Prostate gland (tissue), 2 donors: ENCODE measurements at regions not wholly inside any gene's neighbourhood (a gene's known extent, or its start where the extent isn't known, plus 50 kb on each side); places are given as distances from the start of the nearest gene placed in this dataset.

Experiments used
- POLR2A ChIP-seq: fragments of 450-650 bp; IDR thresholded peaks from one replicate; pipeline ENCODE4 v1.6.1; 2016; ENCODE audit warnings: antibody characterized with exemption, mild to moderate bottlenecking
- TF ChIP-seq, protein P1 (sequence below), 4 experiments: fragments of 200-600 bp in 2 of 4; fragments of 450-650 bp in 2 of 4; sonication (generic) in 2 of 4; IDR thresholded peaks; 1 replicate in 3 of 4; 2 replicates in 1 of 4; pipeline ENCODE4 v1.5.1; 2016 to 2019; ENCODE audit warnings: antibody characterized with exemption in 4 of 4, mild to moderate bottlenecking in 2 of 4, moderate library complexity in 2 of 4

DNA sequence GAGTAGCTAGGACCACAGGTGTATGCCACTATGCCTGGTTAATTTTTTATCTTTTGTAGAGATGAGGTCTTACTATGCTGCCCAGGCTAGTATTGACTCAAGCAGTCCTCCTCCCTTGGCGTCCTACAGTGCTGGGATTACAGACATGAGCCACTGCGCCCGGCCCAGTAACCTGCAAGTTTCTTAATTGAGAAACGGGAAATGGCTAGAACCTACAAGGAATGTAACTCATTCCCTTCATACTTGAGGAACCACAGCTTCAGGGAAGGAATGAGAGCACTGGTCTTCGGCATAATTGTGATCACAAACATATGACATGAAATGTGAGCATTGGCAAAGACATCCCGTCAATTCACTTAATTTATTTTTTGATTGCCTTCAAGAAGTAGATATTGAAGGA, 157.0 kb downstream of the KLF5 start:
- TF ChIP-seq, protein P1, sequence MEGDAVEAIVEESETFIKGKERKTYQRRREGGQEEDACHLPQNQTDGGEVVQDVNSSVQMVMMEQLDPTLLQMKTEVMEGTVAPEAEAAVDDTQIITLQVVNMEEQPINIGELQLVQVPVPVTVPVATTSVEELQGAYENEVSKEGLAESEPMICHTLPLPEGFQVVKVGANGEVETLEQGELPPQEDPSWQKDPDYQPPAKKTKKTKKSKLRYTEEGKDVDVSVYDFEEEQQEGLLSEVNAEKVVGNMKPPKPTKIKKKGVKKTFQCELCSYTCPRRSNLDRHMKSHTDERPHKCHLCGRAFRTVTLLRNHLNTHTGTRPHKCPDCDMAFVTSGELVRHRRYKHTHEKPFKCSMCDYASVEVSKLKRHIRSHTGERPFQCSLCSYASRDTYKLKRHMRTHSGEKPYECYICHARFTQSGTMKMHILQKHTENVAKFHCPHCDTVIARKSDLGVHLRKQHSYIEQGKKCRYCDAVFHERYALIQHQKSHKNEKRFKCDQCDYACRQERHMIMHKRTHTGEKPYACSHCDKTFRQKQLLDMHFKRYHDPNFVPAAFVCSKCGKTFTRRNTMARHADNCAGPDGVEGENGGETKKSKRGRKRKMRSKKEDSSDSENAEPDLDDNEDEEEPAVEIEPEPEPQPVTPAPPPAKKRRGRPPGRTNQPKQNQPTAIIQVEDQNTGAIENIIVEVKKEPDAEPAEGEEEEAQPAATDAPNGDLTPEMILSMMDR (IDR thresholded peaks at IDR 0.05) = no peak
- no peak for TF ChIP-seq POLR2A
